ENCODE measurements at regions not wholly inside any gene's neighbourhood (a gene's known extent, or its start where the extent isn't known, plus 50 kb on each side); places are given as distances from the start of the nearest gene placed in this dataset.

DNA sequence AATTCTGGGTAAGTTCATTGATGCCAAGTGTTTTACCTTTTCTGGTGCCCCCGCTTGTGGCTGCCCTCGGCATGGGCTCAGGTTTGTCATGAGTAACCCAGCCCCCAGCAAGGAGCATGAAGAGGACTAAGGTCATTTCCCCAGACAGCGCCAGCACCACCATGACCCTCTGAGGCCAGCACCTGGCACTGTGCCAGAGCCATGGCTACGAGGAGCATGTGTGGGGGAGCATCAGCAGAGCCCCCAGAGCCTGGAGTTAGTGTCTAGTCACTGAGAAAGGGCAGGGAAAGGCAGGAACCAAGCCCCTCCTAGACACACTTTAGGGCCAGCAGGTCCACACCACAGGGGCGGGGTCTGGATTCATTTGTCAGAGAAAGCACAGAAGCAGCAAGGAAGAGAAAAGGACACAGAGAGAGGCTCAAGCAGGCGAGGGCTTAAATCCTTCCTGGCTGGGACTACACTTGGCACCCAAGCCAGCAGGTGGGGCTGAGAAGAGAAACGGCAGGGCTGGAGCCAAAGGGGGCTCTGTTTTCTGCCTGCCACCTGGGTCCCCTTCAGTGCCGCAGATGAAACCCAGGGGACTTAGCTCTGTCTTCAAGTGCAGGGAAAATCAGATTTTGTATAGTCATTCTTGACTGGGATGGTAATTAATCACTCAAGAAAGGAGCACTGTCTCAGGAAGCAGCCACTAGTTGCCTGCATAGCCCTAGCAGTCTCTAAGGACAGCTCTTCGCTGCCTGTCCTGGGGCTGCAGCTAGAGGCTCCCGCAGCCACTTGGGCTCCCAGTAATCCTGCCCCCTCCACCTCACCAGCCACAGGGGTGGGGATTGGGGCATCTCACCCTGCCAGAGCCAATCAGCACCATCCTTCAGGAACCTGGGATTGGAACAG, 79.6 kb upstream of the ZC3H12A start:
- peaks cover 0 to 5% of the 10 kb centered on the region in 2 experiments; a peak in 1 of 4 replicates for H3K4me1 ChIP-seq (ENCODE audit: control insufficient read depth in 1 of 2, insufficient read depth in 2 of 2, low read depth in 1 of 2, low read length in 1 of 2)
- no peaks in the 10 kb centered on the region for H3F3A ChIP-seq (replicated peaks; ENCODE audit: insufficient read depth)
- ChIA-PET POLR2A (no interaction called here), CTCF (interaction anchor here (0.9 to 1.9 kb wide), 6 partner anchors 9 to 43 kb away, joined by 3 to 8 read pairs (median 3); no protein-coding TSS in a partner anchor)
- H3K4me3 ChIP-seq (ENCODE audit: low read depth in 2 of 2, low read length in 1 of 2), result no peak overlapping the region
- TF ChIP-seq SIN3A (IDR thresholded peaks at IDR 0.05; ENCODE audit: borderline replicate concordance, low read depth, low read length) (no peak), TAF1 (IDR thresholded peaks at IDR 0.05; ENCODE audit: borderline replicate concordance, low read depth, low read length) (no peak), GABPA (IDR thresholded peaks at IDR 0.05; ENCODE audit: low read depth) (no peak), MXI1 (IDR thresholded peaks at IDR 0.05; ENCODE audit: low read depth, low read length) (no peak)
- TF ChIP-seq, protein P1, sequence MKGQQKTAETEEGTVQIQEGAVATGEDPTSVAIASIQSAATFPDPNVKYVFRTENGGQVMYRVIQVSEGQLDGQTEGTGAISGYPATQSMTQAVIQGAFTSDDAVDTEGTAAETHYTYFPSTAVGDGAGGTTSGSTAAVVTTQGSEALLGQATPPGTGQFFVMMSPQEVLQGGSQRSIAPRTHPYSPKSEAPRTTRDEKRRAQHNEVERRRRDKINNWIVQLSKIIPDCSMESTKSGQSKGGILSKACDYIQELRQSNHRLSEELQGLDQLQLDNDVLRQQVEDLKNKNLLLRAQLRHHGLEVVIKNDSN (IDR thresholded peaks at IDR 0.05; ENCODE audit: borderline replicate concordance, low read depth), result no peak
- H3K27ac ChIP-seq (ENCODE audit: low read depth in 2 of 2, low read length in 1 of 2), result no peak overlapping the region
- WGBS (ENCODE audit: low lambda C conversion rate), result 46% methylated on average over 9 of the region's 10 CpGs
- H3K27me3 ChIP-seq (ENCODE audit: insufficient read depth), result no peaks in the 10 kb centered on the region
- H3K9me2 ChIP-seq, result no peaks in the 10 kb centered on the region
- DNase-seq, result peak; percentile 45
- H3K79me2 ChIP-seq (ENCODE audit: insufficient read depth), result no peaks in the 10 kb centered on the region
- no peak overlapping the region for H3K4me2 ChIP-seq
- H3K9me3 ChIP-seq, result no peaks in the 10 kb centered on the region
- no peak overlapping the region for H2AFZ ChIP-seq (ENCODE audit: low read depth)
- H3K9ac ChIP-seq, result no peak overlapping the region
- H3K36me3 ChIP-seq (replicated peaks in 1 of 2; ENCODE audit: control insufficient read depth in 1 of 2, insufficient read depth in 2 of 2, low read length in 1 of 2), result no peaks in the 10 kb centered on the region
- H4K20me1 ChIP-seq (ENCODE audit: insufficient read depth), result no peaks in the 10 kb centered on the region

- no peaks in the 10 kb centered on the region for H3K9me2 ChIP-seq
These were observed 76.3 kb upstream of the ZC3H12A start for GRCh38 chr1:37398096-37398495.

More at GRCh38 chr1:37398096-37398495, 76.3 kb upstream of the ZC3H12A start:
- TF ChIP-seq EZH2phosphoT487 (IDR thresholded peaks at IDR 0.05; ENCODE audit: borderline replicate concordance, low read depth), result no peak
- TF ChIP-seq, protein P2, sequence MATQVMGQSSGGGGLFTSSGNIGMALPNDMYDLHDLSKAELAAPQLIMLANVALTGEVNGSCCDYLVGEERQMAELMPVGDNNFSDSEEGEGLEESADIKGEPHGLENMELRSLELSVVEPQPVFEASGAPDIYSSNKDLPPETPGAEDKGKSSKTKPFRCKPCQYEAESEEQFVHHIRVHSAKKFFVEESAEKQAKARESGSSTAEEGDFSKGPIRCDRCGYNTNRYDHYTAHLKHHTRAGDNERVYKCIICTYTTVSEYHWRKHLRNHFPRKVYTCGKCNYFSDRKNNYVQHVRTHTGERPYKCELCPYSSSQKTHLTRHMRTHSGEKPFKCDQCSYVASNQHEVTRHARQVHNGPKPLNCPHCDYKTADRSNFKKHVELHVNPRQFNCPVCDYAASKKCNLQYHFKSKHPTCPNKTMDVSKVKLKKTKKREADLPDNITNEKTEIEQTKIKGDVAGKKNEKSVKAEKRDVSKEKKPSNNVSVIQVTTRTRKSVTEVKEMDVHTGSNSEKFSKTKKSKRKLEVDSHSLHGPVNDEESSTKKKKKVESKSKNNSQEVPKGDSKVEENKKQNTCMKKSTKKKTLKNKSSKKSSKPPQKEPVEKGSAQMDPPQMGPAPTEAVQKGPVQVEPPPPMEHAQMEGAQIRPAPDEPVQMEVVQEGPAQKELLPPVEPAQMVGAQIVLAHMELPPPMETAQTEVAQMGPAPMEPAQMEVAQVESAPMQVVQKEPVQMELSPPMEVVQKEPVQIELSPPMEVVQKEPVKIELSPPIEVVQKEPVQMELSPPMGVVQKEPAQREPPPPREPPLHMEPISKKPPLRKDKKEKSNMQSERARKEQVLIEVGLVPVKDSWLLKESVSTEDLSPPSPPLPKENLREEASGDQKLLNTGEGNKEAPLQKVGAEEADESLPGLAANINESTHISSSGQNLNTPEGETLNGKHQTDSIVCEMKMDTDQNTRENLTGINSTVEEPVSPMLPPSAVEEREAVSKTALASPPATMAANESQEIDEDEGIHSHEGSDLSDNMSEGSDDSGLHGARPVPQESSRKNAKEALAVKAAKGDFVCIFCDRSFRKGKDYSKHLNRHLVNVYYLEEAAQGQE (IDR thresholded peaks at IDR 0.05; ENCODE audit: low read depth, low read length), result no peak
- ChIA-PET POLR2A (no interaction called here), CTCF (no interaction called here)
- Histone ChIP-seq H2AFZ (ENCODE audit: low read depth) (no peak overlapping the region), H4K20me1 (ENCODE audit: insufficient read depth) (no peaks in the 10 kb centered on the region), H3K9ac (no peak overlapping the region), H3K9me3 (no peaks in the 10 kb centered on the region), H3K4me3 (ENCODE audit: low read depth in 2 of 2, low read length in 1 of 2) (no peak overlapping the region), H3K79me2 (ENCODE audit: insufficient read depth) (no peaks in the 10 kb centered on the region), H3K27me3 (ENCODE audit: insufficient read depth) (no peaks in the 10 kb centered on the region), H3K4me2 (no peak overlapping the region), H3F3A (replicated peaks; ENCODE audit: insufficient read depth) (no peaks in the 10 kb centered on the region), H3K36me3 (replicated peaks in 1 of 2; ENCODE audit: control insufficient read depth in 1 of 2, insufficient read depth in 2 of 2, low read length in 1 of 2) (no peaks in the 10 kb centered on the region), H3K27ac (ENCODE audit: low read depth in 2 of 2, low read length in 1 of 2) (no peak overlapping the region), H3K4me1 (ENCODE audit: control insufficient read depth in 1 of 2, insufficient read depth in 2 of 2, low read depth in 1 of 2, low read length in 1 of 2) (peaks cover 0 to 3% of the 10 kb centered on the region in 2 experiments; a peak in 1 of 4 replicates)
- no peak for DNase-seq
- 58% methylated on average over 8 of the region's 8 CpGs for WGBS (ENCODE audit: low lambda C conversion rate)

Measured in SK-N-SH (cell line).